ENCODE measurements at regions not wholly inside any gene's neighbourhood (a gene's known extent, or its start where the extent isn't known, plus 50 kb on each side); places are given as distances from the start of the nearest gene placed in this dataset.
"Not testable (repeated sequence)": the region's sequence is repeated elsewhere in the genome, so short reads cannot be mapped to it uniquely, and the experiment has no call there.

DNA sequence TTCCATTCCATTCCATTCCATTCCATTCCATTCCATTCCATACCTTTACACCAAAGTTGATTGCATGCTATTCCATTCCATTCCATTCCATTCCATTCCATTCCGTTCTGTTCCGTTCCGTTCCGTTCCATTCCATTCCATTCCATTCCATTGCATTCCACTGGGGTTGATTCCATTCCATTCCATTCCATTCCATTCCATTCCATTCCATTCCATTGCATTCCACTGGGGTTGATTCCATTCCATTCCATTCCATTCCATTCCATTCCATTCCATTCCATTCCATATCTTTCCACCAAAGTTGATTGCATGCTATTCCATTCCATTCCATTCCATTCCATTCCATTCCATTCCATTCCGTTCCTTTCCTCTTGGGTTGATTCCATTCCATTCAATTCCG, 151.9 kb downstream of the CWH43 start:
- H3K27me3 ChIP-seq; H3K27ac ChIP-seq; H3K36me3 ChIP-seq; intact Hi-C loops (cut with DNase I); DNase-seq; H3K4me3 ChIP-seq; H3K4me1 ChIP-seq: not testable (repeated sequence)
- ATAC-seq = peak in 5 of 8 donors; percentile 25 to 67 (median 36)
- WGBS, 2 donors = 3 to 50% methylated on average over 4 to 5 of the region's 6 CpGs
- H3K9me3 ChIP-seq = peaks cover 0 to 17% (median 0%) of the 10 kb centered on the region in 11 donors

GRCh38 chr4:49138818-49139217, 152.7 kb downstream of the CWH43 start:
- H3K4me3 ChIP-seq; DNase-seq; H3K27me3 ChIP-seq; H3K36me3 ChIP-seq; intact Hi-C loops (cut with DNase I); H3K4me1 ChIP-seq; H3K27ac ChIP-seq: not testable (repeated sequence)
- WGBS, 2 donors = 74 to 83% methylated on average over 5 of the region's 10 CpGs
- H3K9me3 ChIP-seq = peaks cover 0 to 20% (median 0%) of the 10 kb centered on the region in 11 donors
- ATAC-seq = peak in 4 of 8 donors; percentile 35 to 61 (median 45)

DNA sequence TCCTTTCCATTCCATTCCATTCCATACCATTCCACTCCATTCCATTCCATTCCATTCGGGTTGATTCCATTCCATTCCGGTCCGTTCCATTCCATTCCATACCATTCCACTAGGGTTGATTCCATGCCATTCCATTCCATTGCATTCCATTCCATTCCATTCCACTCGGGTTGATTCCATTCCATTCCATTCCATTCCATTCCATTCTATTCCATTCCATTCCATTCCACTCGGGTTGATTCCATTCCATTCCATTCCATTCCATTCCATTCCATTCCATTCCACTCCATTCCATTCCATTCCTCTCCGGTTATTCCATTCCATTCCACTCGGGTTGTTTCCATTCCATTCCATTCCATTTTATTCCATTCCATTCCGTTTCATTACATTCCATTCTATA, 153.4 kb downstream of the CWH43 start:
- WGBS, 2 donors = 81 to 83% methylated on average over 7 of the region's 8 CpGs
- peak; percentile 57 to 88 (median 78) for ATAC-seq

GRCh38 chr4:49140351-49140750, 154.3 kb downstream of the CWH43 start:
- WGBS, 2 donors = 25 to 41% methylated on average over 7 to 8 of the region's 8 CpGs
- DNase-seq (peak; percentile 33 to 35), ATAC-seq (peak in 1 of 8 donors; percentile 28)
- H3K36me3 ChIP-seq; H3K4me3 ChIP-seq; intact Hi-C loops (cut with DNase I); H3K4me1 ChIP-seq; H3K27ac ChIP-seq; H3K27me3 ChIP-seq: not testable (repeated sequence)
- peaks cover 0 to 32% (median 3%) of the 10 kb centered on the region in 11 donors for H3K9me3 ChIP-seq

More for the DNA sequence above, 153.4 kb downstream of the CWH43 start:
- H3K4me1 ChIP-seq; H3K4me3 ChIP-seq; H3K27me3 ChIP-seq; intact Hi-C loops (cut with DNase I); H3K27ac ChIP-seq; H3K36me3 ChIP-seq; DNase-seq: not testable (repeated sequence)
- peaks cover 0 to 26% (median 0%) of the 10 kb centered on the region in 11 donors for H3K9me3 ChIP-seq

GRCh38 chr4:49141955-49142354, 155.9 kb downstream of the CWH43 start:
- DNase-seq; H3K4me3 ChIP-seq; H3K27ac ChIP-seq; H3K36me3 ChIP-seq; H3K27me3 ChIP-seq; H3K4me1 ChIP-seq; intact Hi-C loops (cut with DNase I): not testable (repeated sequence)
- ATAC-seq = peak; percentile 37 to 77 (median 54)
- peaks cover 0 to 48% (median 9%) of the 10 kb centered on the region in 11 donors for H3K9me3 ChIP-seq
- WGBS, 2 donors = 45 to 78% methylated on average over 2 to 5 of the region's 8 CpGs

GRCh38 chr4:49147143-49147542, 161.1 kb downstream of the CWH43 start:
- H3K27me3 ChIP-seq; intact Hi-C loops (cut with DNase I); DNase-seq; H3K4me1 ChIP-seq; H3K27ac ChIP-seq; H3K36me3 ChIP-seq; H3K4me3 ChIP-seq: not testable (repeated sequence)
- H3K9me3 ChIP-seq = peaks cover 0 to 90% (median 38%) of the 10 kb centered on the region in 11 donors
- peak; percentile 54 to 82 (median 69) for ATAC-seq
- 62 to 66% methylated on average over 7 of the region's 7 CpGs for WGBS, 2 donors

- H3K9me3 ChIP-seq = peaks cover 0 to 94% (median 42%) of the 10 kb centered on the region in 11 donors
- H3K27ac ChIP-seq; H3K27me3 ChIP-seq; H3K36me3 ChIP-seq; H3K4me3 ChIP-seq; intact Hi-C loops (cut with DNase I); H3K4me1 ChIP-seq; ATAC-seq; DNase-seq: not testable (repeated sequence)
- 41 to 63% methylated on average over 6 of the region's 6 CpGs for WGBS, 2 donors
Measured at GRCh38 chr4:49147596-49147995, 161.5 kb downstream of the CWH43 start.

DNA sequence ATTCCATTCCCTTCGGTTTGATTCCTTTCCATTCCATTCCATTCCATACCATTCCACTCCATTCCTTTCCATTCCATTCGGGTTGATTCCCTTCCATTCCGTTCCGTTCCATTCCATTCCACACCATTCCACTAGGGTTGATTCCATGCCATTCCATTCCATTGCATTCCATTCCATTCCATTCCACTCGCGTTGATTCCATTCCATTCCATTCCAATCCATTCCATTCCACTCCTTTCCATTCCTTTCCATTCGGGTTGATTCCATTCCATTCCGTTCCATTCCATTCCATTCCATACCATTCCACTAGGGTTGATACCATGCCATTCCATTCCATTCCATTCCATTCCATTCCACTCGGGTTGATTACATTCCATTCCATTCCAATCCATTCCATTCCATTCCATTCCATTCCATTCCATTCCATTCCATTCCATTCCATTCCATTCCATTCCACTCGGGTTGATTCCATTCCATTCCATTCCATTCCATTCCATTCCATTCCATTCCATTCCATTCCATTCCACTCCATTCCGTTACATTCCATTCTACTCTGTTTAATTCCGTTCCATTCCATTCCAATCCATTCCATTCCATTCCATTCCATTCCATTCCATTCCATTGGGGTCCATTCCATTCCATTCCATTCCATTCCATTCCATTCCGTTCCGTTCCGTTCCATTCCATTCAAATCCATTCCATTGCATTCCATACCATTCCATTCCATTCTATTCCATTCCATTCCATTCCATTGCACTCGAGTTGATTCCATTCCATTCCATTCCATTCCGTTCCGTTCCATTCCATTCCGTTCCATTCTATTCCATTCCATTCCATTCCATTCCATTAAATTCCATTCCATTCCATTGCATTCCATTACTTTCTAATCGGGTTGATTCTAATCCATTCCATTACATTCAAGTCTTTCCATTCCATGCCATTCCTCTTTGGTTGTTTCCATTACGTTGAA, 163.2 kb downstream of the CWH43 start:
- peak in 1 of 2 donors; percentile 37 for DNase-seq
- H3K4me1 ChIP-seq; H3K27ac ChIP-seq; H3K27me3 ChIP-seq; H3K4me3 ChIP-seq; H3K36me3 ChIP-seq; intact Hi-C loops (cut with DNase I): not testable (repeated sequence)
- WGBS, 2 donors = 65 to 71% methylated on average over 21 of the region's 21 CpGs
- peak; percentile 88 to 98 (median 94) for ATAC-seq
- peaks cover 0 to 97% (median 46%) of the 10 kb centered on the region in 11 donors for H3K9me3 ChIP-seq

DNA sequence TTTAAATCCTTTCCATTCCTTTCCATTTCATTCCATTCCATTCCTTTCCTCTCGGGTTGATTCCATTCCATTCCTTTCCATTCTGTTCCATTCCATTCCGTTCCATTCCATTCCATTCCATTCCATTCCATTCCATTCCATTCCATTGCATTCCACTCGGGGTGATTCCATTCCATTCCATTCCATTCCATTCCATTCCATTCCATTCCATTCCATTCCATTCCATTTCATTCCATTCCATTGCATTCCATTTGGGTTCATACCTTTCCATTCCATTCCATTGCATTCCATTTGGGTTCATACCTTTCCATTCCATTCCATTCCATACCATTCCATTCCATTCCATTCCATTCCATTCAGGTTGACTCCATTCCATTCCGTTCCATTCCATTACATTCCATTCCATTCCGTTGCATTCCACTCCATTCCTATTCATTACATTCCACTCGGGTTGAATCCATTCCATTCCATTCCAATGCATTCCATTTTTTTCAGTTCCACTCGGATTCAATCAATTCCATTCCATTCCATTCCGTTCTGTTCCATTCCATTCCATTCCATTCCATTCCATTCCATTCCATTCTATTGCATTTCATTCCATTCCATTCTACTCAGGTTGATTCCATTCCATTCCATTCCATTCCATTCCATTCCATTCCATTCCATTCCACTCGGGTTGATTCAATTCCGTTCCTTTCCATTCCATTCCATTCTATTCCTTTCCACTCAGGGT, 164.4 kb downstream of the CWH43 start:
- 47 to 57% methylated on average over 10 of the region's 10 CpGs for WGBS, 2 donors
- not testable (repeated sequence) for H3K27me3 ChIP-seq, H3K36me3 ChIP-seq, DNase-seq, H3K4me3 ChIP-seq, H3K4me1 ChIP-seq, H3K27ac ChIP-seq
- intact Hi-C loops (cut with DNase I) = loop anchor here in 1 of 10 donors (10.0 kb wide), 1 partner anchor 46 kb away; no protein-coding TSS in a partner anchor
- ATAC-seq = peak; percentile 12 to 56 (median 30)
- H3K9me3 ChIP-seq = peaks cover 0 to 99% (median 46%) of the 10 kb centered on the region in 11 donors

DNA sequence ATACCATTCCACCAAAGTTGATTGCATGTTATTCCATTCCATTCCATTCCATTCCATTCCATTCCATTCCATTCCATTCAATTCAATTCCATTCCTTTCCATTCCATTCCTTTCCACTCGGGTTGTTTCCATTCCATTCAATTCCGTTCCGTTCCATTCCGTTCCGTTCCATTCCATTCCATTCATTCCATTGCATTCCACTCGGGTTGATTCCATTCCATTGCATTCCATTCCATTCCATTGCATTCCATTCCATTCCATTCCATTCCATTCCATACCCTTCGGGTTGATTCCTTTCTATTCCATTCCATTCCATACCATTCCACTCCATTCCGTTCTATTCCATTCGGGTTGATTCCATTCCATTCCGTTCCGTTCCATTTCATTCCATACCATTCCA, 166.9 kb downstream of the CWH43 start:
- H3K4me3 ChIP-seq, H3K4me1 ChIP-seq, H3K27ac ChIP-seq, DNase-seq, H3K36me3 ChIP-seq, H3K27me3 ChIP-seq: not testable (repeated sequence)
- intact Hi-C loops (cut with DNase I) = loop anchor here in 1 of 10 donors (10.0 kb wide), 1 partner anchor 48 kb away; no protein-coding TSS in a partner anchor
- H3K9me3 ChIP-seq = peaks cover 0 to 97% (median 38%) of the 10 kb centered on the region in 11 donors
- ATAC-seq = peak in 7 of 8 donors; percentile 16 to 47 (median 43)
- 75 to 80% methylated on average over 11 of the region's 11 CpGs for WGBS, 2 donors

All from heart right ventricle (tissue), 16 donors.